Fibroblast of pulmonary artery (primary cell): ENCODE measurements at regions not wholly inside any gene's neighbourhood (a gene's known extent, or its start where the extent isn't known, plus 50 kb on each side); places are given as distances from the start of the nearest gene placed in this dataset.

Experiments
- DNase-seq: peaks from one replicate; pipeline ENCODE4 v3.0.0-alpha.2; 2010; ENCODE audit warnings: low read depth
- H3K4me3 ChIP-seq: replicated peaks from 2 replicates; pipeline ENCODE4 v1.5.1; 2011; ENCODE audit warnings: low read depth, mild to moderate bottlenecking, control low read depth, low read length, moderate library complexity
- TF ChIP-seq, protein P1 (sequence below): IDR thresholded peaks from 2 replicates; pipeline ENCODE4 v1.5.1; 2011; ENCODE audit warnings: mild to moderate bottlenecking, control low read depth, low read length, inconsistent platforms; ENCODE audit errors: missing control alignments

- DNase-seq: no peak
- TF ChIP-seq, protein P1, sequence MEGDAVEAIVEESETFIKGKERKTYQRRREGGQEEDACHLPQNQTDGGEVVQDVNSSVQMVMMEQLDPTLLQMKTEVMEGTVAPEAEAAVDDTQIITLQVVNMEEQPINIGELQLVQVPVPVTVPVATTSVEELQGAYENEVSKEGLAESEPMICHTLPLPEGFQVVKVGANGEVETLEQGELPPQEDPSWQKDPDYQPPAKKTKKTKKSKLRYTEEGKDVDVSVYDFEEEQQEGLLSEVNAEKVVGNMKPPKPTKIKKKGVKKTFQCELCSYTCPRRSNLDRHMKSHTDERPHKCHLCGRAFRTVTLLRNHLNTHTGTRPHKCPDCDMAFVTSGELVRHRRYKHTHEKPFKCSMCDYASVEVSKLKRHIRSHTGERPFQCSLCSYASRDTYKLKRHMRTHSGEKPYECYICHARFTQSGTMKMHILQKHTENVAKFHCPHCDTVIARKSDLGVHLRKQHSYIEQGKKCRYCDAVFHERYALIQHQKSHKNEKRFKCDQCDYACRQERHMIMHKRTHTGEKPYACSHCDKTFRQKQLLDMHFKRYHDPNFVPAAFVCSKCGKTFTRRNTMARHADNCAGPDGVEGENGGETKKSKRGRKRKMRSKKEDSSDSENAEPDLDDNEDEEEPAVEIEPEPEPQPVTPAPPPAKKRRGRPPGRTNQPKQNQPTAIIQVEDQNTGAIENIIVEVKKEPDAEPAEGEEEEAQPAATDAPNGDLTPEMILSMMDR: no peak
- H3K4me3 ChIP-seq: no peak overlapping the region
These were observed 141.3 kb upstream of the SP8 start for GRCh38 chr7:20927976-20928375.

DNA sequence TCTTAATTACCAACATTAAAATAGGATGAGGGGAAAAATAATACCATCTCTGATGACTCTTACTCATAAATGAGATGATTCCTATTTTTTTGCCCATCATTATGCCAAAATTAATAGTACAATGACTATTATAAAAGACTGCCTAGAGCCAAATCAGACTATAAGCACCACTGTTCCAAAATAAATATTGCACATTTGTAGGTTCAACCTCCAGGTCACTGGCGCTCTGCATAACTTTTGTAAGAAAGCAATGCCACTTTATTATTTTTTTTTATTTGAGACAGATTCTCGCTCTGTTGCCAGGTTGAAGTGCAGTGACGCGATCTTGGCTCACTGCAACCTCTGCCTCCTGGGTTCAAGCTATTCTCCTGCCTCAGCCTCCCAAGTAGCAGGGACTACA is 142.5 kb upstream of the SP8 start:
- H3K4me3 ChIP-seq: no peak overlapping the region
- TF ChIP-seq, protein P1: no peak
- DNase-seq: no peak

DNA sequence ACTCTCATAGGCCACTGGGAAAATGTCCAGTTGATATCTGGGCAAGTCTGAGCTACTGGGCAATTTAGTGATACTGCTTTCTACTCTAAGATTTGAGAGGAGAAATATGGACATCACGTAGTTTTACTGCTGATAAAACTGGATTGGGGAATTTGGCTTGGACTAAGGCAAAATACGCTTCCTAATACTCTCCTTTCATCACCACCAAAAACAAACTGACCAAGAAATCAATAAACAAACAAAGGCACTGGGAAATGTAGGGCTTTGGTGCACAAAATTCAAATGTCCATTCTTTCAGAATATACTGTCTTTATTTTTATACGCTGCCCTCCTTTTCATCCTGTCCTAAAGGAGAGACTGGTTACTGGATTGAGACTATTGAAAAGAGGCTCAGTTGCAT is 145.1 kb upstream of the SP8 start:
- DNase-seq: no peak
- TF ChIP-seq, protein P1: no peak
- H3K4me3 ChIP-seq: no peak overlapping the region

GRCh38 chr7:20932785-20933527 is 146.3 kb upstream of the SP8 start:
- no peak for DNase-seq
- no peak overlapping the region for H3K4me3 ChIP-seq
- TF ChIP-seq, protein P1: no peak

- TF ChIP-seq, protein P1: no peak
- no peak for DNase-seq
- no peak overlapping the region for H3K4me3 ChIP-seq
These were observed 158.8 kb upstream of the SP8 start for GRCh38 chr7:20945451-20945850.

DNA sequence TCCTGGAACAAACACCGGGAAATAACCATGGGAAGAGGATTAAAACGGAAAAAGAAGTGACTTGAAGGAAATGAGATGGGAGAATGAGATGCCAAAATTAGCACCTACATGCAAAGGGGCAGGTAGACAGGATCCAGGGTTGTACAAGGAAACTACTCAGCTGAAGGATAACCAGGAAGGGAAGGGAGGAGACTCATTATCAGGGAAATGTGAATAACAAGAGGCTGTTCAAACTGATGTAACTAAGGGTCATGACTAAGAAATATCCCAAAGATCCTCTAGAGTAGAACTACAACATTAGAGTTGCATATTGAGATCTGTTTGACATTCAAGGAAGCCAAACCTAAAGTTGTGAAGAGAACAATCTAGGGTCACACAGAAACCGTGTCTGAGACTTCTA is 166.2 kb upstream of the SP8 start:
- H3K4me3 ChIP-seq: no peak overlapping the region
- no peak for DNase-seq
- TF ChIP-seq, protein P1: no peak
